ENCODE measurements at regions not wholly inside any gene's neighbourhood (a gene's known extent, or its start where the extent isn't known, plus 50 kb on each side); places are given as distances from the start of the nearest gene placed in this dataset.

- DNase-seq, result no peak
Observed at GRCh38 chr20:17023806-17024205, 203.0 kb upstream of the PCSK2 start.

DNA sequence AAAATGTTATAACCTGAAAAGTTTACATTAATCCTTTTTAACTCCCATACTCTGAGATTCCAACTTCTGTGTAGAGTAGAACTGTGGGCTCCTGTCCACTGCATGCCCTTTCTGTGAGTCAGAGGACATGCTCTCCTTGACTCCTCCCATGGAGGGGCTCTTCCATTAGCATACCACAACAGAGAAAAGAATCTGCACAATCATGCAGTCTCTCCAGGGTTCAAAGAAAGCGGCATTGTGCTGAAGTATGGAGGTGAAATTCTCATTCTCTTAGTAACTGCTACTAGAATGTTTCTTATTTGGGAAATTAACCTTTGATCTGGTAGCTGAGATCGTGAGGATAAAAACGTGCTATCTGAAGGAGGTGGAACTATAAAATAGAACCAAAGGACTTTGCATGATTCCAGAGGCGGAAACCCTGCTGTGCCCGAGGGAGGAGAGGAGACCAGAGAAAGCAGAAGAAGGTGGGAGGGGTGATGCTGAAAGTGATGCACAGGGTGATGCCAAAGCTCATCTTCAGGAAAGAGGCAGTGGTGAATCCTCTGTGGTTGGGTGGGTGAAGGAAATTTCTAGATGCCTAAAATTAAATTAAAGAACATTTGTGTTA is 202.2 kb upstream of the PCSK2 start:
- no peak for DNase-seq

GRCh38 chr20:17026346-17026745 is 200.5 kb upstream of the PCSK2 start:
- no peak for DNase-seq

- no peak for DNase-seq
Observed at GRCh38 chr20:17029698-17030097, 197.1 kb upstream of the PCSK2 start.

DNA sequence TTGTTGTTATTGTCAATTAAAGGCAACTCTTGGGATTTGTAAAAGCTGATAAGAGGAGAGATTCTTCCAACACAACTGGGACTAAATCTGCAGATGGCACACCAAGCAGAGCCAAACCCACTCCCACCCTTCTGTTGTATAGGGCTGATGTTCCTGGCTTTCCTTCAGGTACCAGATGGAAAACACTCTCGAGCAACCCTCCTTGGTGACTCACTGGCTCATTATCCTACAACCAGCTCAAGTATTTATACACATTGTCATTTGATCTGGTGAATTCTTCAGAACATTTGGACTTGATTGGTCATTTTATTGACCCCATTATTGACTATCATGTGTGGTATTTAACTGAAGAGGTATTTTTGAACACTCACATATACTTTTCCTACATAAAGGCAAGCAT is 190.3 kb upstream of the PCSK2 start:
- DNase-seq, result no peak

GRCh38 chr20:17042122-17042521 is 184.7 kb upstream of the PCSK2 start:
- DNase-seq, result no peak

DNA sequence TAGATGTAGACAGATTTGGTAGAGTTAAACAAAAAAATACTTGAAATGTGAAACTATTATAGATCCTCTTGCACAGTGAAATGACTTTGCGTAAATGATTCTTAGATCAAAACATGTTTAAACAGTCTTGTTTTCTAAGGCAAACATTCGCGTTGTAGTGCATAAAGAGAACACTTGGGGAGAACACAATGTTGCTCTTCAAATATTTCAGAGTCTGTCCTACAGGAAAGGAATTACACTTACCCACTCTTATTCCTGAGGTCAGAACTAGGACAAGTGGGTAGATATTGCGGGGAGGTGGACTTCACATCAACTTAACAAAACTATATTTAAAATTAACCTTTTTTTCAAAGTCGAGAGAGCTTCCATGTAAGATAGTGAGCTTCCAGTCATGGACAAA is 183.5 kb upstream of the PCSK2 start:
- DNase-seq, result no peak

GRCh38 chr20:17044891-17045290 is 181.9 kb upstream of the PCSK2 start:
- DNase-seq, result no peak

GRCh38 chr20:17059465-17059864 is 167.4 kb upstream of the PCSK2 start:
- DNase-seq, result no peak

DNA sequence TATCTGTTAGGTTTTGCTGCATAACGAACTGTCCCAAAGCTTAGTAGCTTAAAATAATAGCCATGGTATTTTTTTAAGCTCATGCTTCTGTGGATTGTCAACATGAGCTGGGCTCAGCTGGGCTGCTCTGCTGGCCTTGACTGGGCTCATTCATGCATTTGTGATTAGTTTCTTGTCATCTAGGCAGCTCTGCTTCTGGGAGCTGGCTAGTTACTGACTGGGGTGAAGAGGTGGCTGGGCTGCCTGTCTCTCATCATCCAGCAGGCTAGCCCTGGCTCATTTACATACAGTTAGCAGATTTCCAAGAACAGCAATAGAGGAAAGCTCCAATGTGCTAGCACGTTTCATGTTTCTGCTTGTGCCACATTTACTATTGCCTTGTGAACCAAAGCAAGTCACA is 165.1 kb upstream of the PCSK2 start:
- DNase-seq, result no peak

DNA sequence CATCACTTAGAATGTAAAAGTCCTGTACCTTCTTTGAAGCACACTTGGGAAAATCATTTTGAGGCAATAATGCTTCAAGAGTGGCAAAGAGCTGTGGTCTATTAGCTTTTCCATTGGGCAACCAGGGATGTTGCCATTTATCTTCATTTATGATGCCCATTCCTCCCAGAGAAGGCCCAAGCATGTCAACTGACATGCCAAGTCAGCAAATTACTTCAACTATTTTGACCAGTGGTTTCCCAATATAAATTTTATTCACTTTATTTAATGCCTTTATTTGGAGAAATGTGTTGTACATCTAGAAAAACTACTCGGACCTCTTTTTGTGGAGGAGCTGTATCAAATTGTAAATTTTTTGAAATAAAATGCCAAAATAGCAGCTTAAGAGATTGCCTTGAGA is 164.1 kb upstream of the PCSK2 start:
- no peak for DNase-seq

GRCh38 chr20:17066902-17067301 is 159.9 kb upstream of the PCSK2 start:
- DNase-seq, result no peak

DNA sequence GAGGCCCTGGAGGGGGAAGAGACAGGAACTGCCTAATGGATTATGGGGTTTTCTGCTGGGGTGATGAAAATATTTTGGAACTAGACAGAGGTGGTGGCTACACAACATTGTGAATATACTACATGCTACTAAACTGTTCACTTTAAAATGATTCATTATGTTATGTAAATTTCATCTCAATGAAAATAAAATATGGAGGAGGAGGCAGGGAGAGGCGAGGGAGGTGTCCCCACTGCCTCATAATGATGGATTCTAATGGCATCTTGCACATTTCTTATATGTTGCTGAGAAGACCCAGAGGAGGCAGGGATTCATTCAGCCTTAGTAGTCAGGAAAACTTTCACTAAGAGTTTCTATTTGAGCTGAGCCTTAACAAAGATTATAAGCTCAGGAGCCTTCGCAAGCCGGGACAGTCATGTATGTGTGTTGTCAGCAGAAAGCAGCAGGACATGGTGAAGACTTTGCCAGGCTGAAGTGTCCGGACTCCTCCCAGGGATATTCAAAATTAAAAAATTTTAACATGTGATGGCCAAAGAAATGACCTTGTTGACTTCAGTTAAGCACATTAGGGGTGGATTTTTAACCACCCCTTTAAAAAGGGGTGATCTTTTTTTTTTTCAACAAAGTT is 158.6 kb upstream of the PCSK2 start:
- DNase-seq, result no peak

- DNase-seq, result no peak
Observed at GRCh38 chr20:17077030-17077429, 149.8 kb upstream of the PCSK2 start.

- no peak for DNase-seq
Observed at GRCh38 chr20:17083738-17084137, 143.1 kb upstream of the PCSK2 start.

- DNase-seq, result no peak
Observed at GRCh38 chr20:17084909-17085308, 141.9 kb upstream of the PCSK2 start.

DNA sequence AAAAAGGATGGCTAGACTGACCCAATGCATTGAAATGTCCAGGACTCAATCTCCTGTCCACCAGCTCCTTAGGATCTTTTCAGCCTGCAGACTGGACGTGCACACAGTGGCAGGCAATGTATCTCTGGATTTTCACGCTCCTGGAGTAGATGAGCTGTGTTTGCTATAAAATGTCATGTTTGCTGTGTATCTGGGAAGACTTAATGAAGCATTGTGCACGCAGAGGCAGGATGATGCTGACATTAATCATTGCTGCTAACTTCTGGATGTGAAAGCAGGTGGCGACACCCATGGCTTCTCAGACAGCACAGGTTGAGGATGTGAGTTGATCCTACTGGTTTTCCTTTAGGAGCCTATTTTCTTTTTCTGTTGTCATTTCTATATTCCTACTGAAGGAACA is 133.1 kb upstream of the PCSK2 start:
- DNase-seq, result no peak

DNA sequence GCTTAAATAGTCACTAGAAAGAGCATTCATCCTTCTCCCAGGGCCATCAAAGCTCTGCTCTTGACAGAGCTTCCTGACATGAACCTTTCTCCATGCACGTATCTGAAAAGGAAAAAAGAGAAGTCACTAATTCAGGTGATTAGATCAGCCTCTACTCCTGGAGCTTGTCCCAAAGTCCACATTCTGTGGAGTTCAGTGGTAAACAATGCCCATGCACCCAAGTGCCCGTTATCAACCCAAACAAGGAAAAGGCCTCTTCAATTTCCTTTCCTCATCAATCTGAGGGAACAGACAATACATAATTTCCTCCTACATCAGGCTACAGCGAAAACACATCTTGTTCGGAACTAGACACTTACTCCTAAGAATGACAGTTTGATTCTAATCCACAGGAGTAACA is 129.2 kb upstream of the PCSK2 start:
- no peak for DNase-seq

- no peak for DNase-seq
Observed at GRCh38 chr20:17100506-17100905, 126.3 kb upstream of the PCSK2 start.

GRCh38 chr20:17107127-17107526 is 119.7 kb upstream of the PCSK2 start:
- DNase-seq, result no peak

- DNase-seq, result no peak
Observed at GRCh38 chr20:17108896-17109295, 117.9 kb upstream of the PCSK2 start.

DNA sequence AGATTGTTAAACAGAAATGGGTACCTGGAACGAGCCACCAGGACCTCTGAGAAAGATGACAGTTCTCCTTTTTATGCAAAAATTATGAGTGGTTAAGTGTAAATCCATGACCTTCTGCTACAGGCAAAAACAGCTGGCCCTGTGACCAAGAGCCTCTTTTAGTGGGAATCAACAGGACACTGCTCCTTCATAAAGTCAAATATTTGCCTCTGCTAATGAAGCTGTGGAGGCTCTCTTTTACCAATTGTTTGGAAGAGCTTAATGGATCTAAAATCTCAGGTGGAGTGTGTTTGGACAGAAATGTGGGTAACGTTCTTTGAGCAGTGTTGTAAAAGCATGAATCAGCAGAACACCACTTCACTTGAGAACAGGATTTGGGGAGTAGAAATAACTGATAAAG is 117.5 kb upstream of the PCSK2 start:
- DNase-seq, result no peak

DNA sequence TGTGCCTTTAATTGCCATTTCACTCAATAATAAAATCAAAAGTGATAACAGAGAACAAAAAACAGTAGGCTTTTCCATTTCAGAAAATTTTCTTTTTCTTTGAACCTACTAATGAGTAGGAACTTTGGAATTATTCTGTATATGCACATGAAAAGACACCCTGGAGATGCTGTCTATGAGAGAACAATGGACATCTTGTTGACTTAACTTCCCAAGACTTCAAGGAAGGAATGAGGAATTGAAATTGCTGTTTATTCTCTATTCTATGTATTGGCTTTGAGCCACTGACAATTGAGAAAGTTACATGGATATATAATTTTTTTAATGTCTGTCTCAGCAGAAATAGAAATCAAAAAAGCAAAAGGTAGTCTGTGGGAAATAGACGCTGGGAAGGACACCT is 98.6 kb upstream of the PCSK2 start:
- DNase-seq, result no peak

DNA sequence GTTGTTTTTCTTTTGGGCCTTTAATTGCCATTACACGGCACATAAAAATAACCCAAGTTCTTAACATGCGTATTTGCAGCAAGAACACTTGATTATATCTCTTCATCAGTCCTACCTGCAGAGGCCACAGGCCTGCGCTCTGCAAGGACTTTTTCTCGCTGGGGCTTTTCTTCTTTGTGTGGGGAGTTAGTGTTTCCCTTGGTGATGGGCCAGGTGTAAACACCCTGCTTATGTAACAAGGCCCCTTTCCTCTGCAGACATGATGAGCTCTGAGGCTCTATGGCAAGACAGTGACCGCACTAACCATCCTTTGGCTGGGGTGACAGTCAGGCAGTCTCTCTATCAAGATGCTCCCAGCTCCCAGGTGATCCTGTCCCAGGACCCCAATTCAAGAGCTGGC is 97.8 kb upstream of the PCSK2 start:
- DNase-seq, result no peak

DNA sequence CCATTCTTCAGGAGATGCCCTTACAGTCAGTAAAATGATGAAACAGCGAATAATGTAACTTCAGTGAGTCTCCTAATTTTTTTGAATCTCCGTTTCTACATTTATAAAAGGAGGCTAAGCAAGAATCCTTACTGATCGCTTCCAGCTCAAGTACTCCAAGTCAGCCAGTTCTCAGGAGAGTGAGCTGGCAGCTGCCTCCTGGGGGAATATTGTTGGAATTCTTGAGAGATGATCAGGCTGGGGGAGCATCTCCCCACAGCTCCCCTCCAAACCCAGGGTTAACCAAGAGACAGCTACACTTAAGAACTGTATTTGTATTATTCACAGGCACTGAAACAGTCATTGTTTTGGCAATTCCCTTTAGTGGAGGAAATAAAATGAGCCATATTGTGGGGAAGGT is 89.1 kb upstream of the PCSK2 start:
- DNase-seq, result no peak
